ENCODE measurements at regions not wholly inside any gene's neighbourhood (a gene's known extent, or its start where the extent isn't known, plus 50 kb on each side); places are given as distances from the start of the nearest gene placed in this dataset.

DNA sequence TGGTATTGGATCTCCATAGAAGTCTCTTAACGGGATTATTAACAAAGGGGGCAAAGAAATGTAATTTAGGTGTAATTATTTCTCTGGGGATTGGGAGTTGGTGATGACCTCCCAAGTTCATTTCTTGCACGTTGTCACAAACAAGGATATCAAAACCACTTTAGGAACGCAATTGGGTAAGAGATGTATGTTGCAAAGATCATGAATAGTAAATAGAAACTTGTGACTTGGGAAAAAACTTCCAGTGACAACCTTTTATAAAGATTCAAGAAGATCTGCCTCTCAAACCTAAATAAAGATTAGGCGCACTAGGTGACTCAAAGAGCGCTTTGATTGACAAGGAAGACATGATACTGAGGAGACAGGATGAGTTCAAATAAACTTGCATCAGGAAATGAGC, 127.8 kb upstream of the TRIB2 start:
- no peak overlapping the region for H3K4me3 ChIP-seq (ENCODE audit: insufficient read length, low read depth)
- DNase-seq (ENCODE audit: low read depth, low spot score) = no peak
- H3K9me3 ChIP-seq (ENCODE audit: insufficient read depth, low read length) = no peaks in the 10 kb centered on the region; the same call in 1 of the 2 replicates
- H3K27me3 ChIP-seq (ENCODE audit: insufficient read depth, insufficient read length) = no peaks in the 10 kb centered on the region
- H3K4me1 ChIP-seq (ENCODE audit: insufficient read depth, insufficient read length) = no peaks in the 10 kb centered on the region
- no peaks in the 10 kb centered on the region for H3K36me3 ChIP-seq (ENCODE audit: insufficient read depth, insufficient read length, low read length)
- no peak for TF ChIP-seq SUZ12 (IDR thresholded peaks at IDR 0.05; ENCODE audit: extremely low read depth, insufficient read depth, insufficient read length)
- TF ChIP-seq YY1 (IDR thresholded peaks at IDR 0.05; ENCODE audit: insufficient read depth, insufficient read length) = no peak
- no peak for TF ChIP-seq ZNF274 (IDR thresholded peaks at IDR 0.05; ENCODE audit: low read depth, low read length)
- H3K9ac ChIP-seq (ENCODE audit: insufficient read length, low read depth) = no peak overlapping the region

GRCh38 chr2:12589802-12590320, 126.9 kb upstream of the TRIB2 start:
- DNase-seq (ENCODE audit: low read depth, low spot score) = no peak
- TF ChIP-seq SUZ12 (IDR thresholded peaks at IDR 0.05; ENCODE audit: extremely low read depth, insufficient read depth, insufficient read length) = no peak
- no peak for TF ChIP-seq ZNF274 (IDR thresholded peaks at IDR 0.05; ENCODE audit: low read depth, low read length)
- no peak for TF ChIP-seq YY1 (IDR thresholded peaks at IDR 0.05; ENCODE audit: insufficient read depth, insufficient read length)
- Histone ChIP-seq H3K9ac (ENCODE audit: insufficient read length, low read depth) (no peak overlapping the region), H3K27me3 (ENCODE audit: insufficient read depth, insufficient read length) (no peaks in the 10 kb centered on the region), H3K4me3 (ENCODE audit: insufficient read length, low read depth) (no peak overlapping the region), H3K9me3 (ENCODE audit: insufficient read depth, low read length) (no peaks in the 10 kb centered on the region; the same call in 1 of the 2 replicates), H3K36me3 (ENCODE audit: insufficient read depth, insufficient read length, low read length) (no peaks in the 10 kb centered on the region), H3K4me1 (ENCODE audit: insufficient read depth, insufficient read length) (no peaks in the 10 kb centered on the region)

DNA sequence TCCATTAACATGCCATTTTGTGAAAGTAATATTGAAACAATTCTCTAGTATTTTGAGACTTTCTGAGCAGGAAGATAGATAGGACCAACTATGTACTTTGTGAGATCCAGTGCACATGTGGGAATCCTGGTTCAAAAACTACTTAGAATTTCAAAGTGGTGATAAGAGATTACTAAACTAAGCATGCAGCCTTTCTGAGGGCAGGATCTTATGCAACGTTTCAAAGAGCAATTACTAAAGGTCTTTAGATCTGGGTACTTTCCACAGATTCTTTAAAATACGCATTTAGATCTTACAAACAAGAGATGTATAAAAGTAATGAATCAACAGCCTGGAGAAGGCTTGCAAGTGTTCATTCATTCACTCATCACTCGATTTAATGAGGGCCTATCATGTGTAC, 124.4 kb upstream of the TRIB2 start:
- no peak for DNase-seq (ENCODE audit: low read depth, low spot score)
- Histone ChIP-seq H3K9ac (ENCODE audit: insufficient read length, low read depth) (no peak overlapping the region), H3K4me3 (ENCODE audit: insufficient read length, low read depth) (no peak overlapping the region), H3K27me3 (ENCODE audit: insufficient read depth, insufficient read length) (no peaks in the 10 kb centered on the region), H3K9me3 (ENCODE audit: insufficient read depth, low read length) (no peaks in the 10 kb centered on the region; the same call in 1 of the 2 replicates), H3K4me1 (ENCODE audit: insufficient read depth, insufficient read length) (no peaks in the 10 kb centered on the region), H3K36me3 (ENCODE audit: insufficient read depth, insufficient read length, low read length) (no peaks in the 10 kb centered on the region)
- TF ChIP-seq SUZ12 (IDR thresholded peaks at IDR 0.05; ENCODE audit: extremely low read depth, insufficient read depth, insufficient read length) = no peak
- no peak for TF ChIP-seq YY1 (IDR thresholded peaks at IDR 0.05; ENCODE audit: insufficient read depth, insufficient read length)
- no peak for TF ChIP-seq ZNF274 (IDR thresholded peaks at IDR 0.05; ENCODE audit: low read depth, low read length)

- Histone ChIP-seq H3K4me1 (ENCODE audit: insufficient read depth, insufficient read length) (no peaks in the 10 kb centered on the region), H3K36me3 (ENCODE audit: insufficient read depth, insufficient read length, low read length) (no peaks in the 10 kb centered on the region), H3K9ac (ENCODE audit: insufficient read length, low read depth) (no peak overlapping the region), H3K9me3 (ENCODE audit: insufficient read depth, low read length) (no peaks in the 10 kb centered on the region; the same call in 1 of the 2 replicates), H3K27me3 (ENCODE audit: insufficient read depth, insufficient read length) (no peaks in the 10 kb centered on the region), H3K4me3 (ENCODE audit: insufficient read length, low read depth) (no peak overlapping the region)
- TF ChIP-seq YY1 (IDR thresholded peaks at IDR 0.05; ENCODE audit: insufficient read depth, insufficient read length) = no peak
- no peak for TF ChIP-seq ZNF274 (IDR thresholded peaks at IDR 0.05; ENCODE audit: low read depth, low read length)
- no peak for TF ChIP-seq SUZ12 (IDR thresholded peaks at IDR 0.05; ENCODE audit: extremely low read depth, insufficient read depth, insufficient read length)
- DNase-seq (ENCODE audit: low read depth, low spot score) = no peak
Measured at GRCh38 chr2:12594590-12594989, 122.1 kb upstream of the TRIB2 start.

GRCh38 chr2:12596771-12597170, 120.0 kb upstream of the TRIB2 start:
- no peak for TF ChIP-seq YY1 (IDR thresholded peaks at IDR 0.05; ENCODE audit: insufficient read depth, insufficient read length)
- TF ChIP-seq SUZ12 (IDR thresholded peaks at IDR 0.05; ENCODE audit: extremely low read depth, insufficient read depth, insufficient read length) = no peak
- TF ChIP-seq ZNF274 (IDR thresholded peaks at IDR 0.05; ENCODE audit: low read depth, low read length) = no peak
- H3K9ac ChIP-seq (ENCODE audit: insufficient read length, low read depth) = no peak overlapping the region
- no peaks in the 10 kb centered on the region for H3K4me1 ChIP-seq (ENCODE audit: insufficient read depth, insufficient read length)
- no peaks in the 10 kb centered on the region for H3K36me3 ChIP-seq (ENCODE audit: insufficient read depth, insufficient read length, low read length)
- H3K4me3 ChIP-seq (ENCODE audit: insufficient read length, low read depth) = no peak overlapping the region
- no peaks in the 10 kb centered on the region; the same call in 1 of the 2 replicates for H3K9me3 ChIP-seq (ENCODE audit: insufficient read depth, low read length)
- no peaks in the 10 kb centered on the region for H3K27me3 ChIP-seq (ENCODE audit: insufficient read depth, insufficient read length)
- no peak for DNase-seq (ENCODE audit: low read depth, low spot score)

- Histone ChIP-seq H3K4me1 (ENCODE audit: insufficient read depth, insufficient read length) (no peaks in the 10 kb centered on the region), H3K27me3 (ENCODE audit: insufficient read depth, insufficient read length) (no peaks in the 10 kb centered on the region), H3K9me3 (ENCODE audit: insufficient read depth, low read length) (no peaks in the 10 kb centered on the region), H3K4me3 (ENCODE audit: insufficient read length, low read depth) (no peak overlapping the region), H3K9ac (ENCODE audit: insufficient read length, low read depth) (no peak overlapping the region), H3K36me3 (ENCODE audit: insufficient read depth, insufficient read length, low read length) (no peaks in the 10 kb centered on the region)
- TF ChIP-seq SUZ12 (IDR thresholded peaks at IDR 0.05; ENCODE audit: extremely low read depth, insufficient read depth, insufficient read length) (no peak), ZNF274 (IDR thresholded peaks at IDR 0.05; ENCODE audit: low read depth, low read length) (no peak), YY1 (IDR thresholded peaks at IDR 0.05; ENCODE audit: insufficient read depth, insufficient read length) (no peak)
- DNase-seq (ENCODE audit: low read depth, low spot score) = no peak
Measured at GRCh38 chr2:12597610-12598009, 119.1 kb upstream of the TRIB2 start.

- no peaks in the 10 kb centered on the region for H3K27me3 ChIP-seq (ENCODE audit: insufficient read depth, insufficient read length)
- DNase-seq (ENCODE audit: low read depth, low spot score) = no peak
- TF ChIP-seq ZNF274 (IDR thresholded peaks at IDR 0.05; ENCODE audit: low read depth, low read length) (no peak), SUZ12 (IDR thresholded peaks at IDR 0.05; ENCODE audit: extremely low read depth, insufficient read depth, insufficient read length) (no peak), YY1 (IDR thresholded peaks at IDR 0.05; ENCODE audit: insufficient read depth, insufficient read length) (no peak)
- H3K4me3 ChIP-seq (ENCODE audit: insufficient read length, low read depth) = no peak overlapping the region
- H3K4me1 ChIP-seq (ENCODE audit: insufficient read depth, insufficient read length) = no peaks in the 10 kb centered on the region
- no peaks in the 10 kb centered on the region for H3K36me3 ChIP-seq (ENCODE audit: insufficient read depth, insufficient read length, low read length)
- no peak overlapping the region for H3K9ac ChIP-seq (ENCODE audit: insufficient read length, low read depth)
- no peaks in the 10 kb centered on the region for H3K9me3 ChIP-seq (ENCODE audit: insufficient read depth, low read length)
Measured at GRCh38 chr2:12602661-12603060, 114.1 kb upstream of the TRIB2 start.
